T47D (cell line): ENCODE measurements at regions not wholly inside any gene's neighbourhood (a gene's known extent, or its start where the extent isn't known, plus 50 kb on each side); places are given as distances from the start of the nearest gene placed in this dataset.
A peak's percentile ranks its signal among the peaks of the same experiment; 100 is the strongest.

Experiments
- DNase-seq, 2 experiments: peaks; one replicate each; pipeline versions ENCODE4 v3.0.0 to v3.0.0-alpha.2; 2011 to 2012; ENCODE audit warnings: low read depth in 1 of 2, low spot score in 1 of 2
- JUND ChIP-seq: IDR thresholded peaks from 2 replicates; pipeline ENCODE4 v1.6.1; 2012; ENCODE audit warnings: low read depth
- in situ Hi-C: cut with HindIII; loops from 2 replicates; pipeline ENCODE4 v1.10.0; 2016; ENCODE audit warnings: low sequenced_read_pairs, low pct_unique_long_range_greater_than_20kb

DNA sequence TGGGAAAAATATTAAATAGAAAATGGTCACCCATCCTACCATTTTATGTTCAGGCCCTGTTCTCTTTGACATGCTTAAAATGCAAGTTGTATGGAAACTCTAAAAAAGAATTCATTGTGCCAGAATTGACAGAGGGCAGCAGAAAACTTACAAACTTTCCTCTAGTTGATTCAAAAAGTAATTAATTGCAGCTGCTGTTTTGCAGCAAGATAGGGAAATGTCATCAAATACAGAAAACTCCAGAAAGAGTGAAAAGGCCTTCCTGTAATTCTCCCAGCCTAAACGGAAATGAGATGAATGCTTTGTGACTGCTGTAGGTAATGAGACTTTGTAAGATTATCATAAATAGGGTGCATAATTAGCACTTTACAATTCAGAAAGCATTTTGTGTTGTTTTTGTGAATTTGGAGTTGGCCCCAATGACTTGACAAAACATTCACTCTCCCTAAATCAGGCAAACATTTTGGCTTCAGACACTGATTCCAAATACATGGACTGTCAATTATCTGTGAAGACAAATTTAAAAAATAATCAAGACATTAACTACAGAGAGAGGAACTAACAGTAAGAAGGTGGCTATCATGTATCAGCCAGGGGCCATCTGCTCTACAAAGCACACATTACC lies 861.8 kb downstream of the SQOR start:
- TF ChIP-seq JUND: no peak
- in situ Hi-C loops: no loop called here
- no peak for DNase-seq

DNA sequence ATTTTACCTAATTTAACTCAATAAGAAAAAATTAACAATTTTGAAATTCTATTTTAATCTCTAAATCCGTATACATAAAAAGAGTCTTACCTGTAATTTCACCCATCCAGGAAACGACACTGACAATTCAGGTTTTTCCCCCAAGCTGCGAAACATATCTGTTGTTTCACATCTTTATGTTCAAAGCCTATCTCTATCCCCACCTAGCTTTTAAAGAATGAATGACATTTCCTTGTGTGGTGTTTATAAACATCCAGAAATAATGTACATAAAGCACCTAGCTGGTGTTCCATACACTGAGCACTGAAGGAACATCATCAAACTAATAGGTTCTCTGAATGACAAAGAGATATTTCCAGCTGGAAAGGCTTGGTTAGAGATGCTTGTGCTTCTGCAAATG lies 867.8 kb downstream of the SQOR start:
- no peak for TF ChIP-seq JUND
- in situ Hi-C loops: no loop called here
- DNase-seq: peak in 1 of 2 experiments; percentile 55

DNA sequence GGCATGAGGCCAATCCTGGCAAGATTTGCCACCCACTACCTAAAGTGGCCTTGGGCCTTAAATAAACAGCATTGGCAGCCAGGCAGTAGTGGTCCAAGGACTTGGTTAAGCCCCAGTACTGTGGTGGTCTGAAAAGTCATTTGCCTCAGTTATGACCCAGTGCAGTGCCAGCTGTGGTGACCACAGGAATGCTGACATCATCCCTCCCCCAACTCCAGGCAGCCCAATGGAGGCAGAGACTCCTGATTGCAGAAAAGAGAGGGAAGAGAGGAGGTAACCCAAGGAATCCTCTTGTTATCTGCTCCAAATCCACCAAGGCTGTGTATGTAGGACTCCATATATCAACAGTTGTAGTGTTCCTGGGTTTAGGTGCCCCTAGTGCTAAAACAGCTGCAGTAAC lies 883.6 kb downstream of the SQOR start:
- no peak for TF ChIP-seq JUND
- no peak for DNase-seq

DNA sequence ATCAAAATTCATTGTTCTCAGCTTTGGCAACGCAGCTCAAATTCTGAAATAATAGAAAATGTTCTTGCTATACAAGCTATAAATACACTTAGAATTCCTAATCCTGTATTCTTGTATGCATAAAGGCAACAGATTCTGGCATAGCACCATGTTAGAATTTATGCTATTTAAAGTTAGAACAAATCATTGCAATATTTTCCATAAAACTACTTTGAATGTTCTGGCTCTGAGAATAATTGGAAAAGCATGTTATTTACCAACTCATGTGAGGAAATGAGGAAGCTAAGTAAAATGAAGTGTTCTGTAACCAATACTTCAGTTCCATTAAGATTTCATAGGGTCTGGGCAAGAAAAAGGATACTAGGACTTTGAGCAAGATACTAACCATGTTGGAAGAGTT lies 888.9 kb downstream of the SQOR start:
- no peak for DNase-seq
- TF ChIP-seq JUND: no peak
- in situ Hi-C loops: no loop called here

More for the DNA sequence above, 883.6 kb downstream of the SQOR start:
- in situ Hi-C loops: no loop called here

DNA sequence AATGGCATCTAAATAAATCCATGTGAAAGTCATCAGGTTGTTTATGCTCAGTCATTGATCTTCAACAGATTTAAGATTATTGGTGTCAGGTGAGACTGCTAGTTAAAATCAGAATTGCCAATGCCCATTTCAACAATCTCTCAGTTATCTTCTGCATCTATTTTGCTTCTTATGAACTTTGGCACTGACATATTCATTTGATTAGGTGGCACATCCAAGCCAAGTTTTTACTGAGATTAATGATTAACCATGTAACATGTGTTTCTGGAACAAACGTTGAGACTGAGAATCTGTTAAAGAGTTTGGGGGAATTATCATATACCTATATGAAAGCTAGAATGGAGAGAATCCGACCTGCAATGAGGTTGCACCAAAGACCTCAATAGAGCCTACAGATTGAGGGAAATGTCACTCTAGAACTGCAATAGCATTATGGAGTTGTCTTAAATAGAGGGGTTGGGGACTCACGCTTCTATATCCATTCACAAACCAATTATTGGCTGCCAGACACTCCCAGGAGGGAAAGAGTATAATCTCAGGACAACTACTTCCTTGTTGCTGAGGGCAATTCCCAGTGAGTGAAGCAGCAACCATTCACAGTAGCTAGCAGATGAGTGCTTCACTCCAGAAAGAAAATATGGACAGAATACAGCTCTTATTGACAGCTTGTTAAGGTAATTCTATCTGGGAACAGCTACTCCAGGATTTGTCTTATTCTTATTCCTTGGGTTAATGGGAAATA lies 891.3 kb downstream of the SQOR start:
- DNase-seq: no peak
- TF ChIP-seq JUND: peak; percentile 37; the same call in 1 of the 2 replicates
- in situ Hi-C loops: no loop called here

DNA sequence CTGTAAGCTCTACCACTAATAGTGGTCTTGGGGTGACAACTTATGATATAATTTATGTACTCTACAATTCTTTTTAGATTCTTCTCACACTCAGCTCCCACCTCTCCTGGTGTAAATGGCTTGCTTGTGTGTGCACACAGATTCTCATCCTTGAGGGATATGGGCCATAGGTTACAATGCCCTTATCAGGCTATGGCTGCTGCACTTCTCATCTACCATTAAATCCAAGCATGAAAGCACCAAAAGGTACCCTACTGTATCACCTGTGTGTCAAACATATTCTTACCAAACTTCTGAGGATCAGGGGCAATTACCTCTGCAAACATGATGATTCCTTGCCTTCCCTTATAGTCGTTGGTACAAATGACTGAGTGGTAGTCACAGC lies 891.9 kb downstream of the SQOR start:
- no peak for DNase-seq
- no peak for TF ChIP-seq JUND
- in situ Hi-C loops: no loop called here

DNA sequence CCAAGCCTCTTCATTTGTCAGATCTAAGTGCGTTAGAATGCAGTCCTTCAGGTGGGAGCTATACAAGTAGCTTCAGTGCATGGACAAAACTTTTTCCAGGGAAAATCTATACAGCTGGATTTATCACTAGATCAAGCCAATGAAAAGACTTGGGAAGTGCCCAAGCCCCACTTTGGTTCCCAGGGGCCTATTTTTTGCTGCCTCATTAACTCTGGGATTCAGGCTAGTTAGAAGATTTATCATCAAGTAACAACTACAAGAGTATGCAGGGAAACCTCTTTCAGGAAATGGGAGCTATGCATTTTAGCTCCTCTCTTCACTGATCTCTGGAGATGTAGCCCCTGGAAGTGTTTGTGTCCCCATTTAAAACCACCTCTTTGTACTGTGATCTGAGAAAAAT lies 908.8 kb downstream of the SQOR start:
- in situ Hi-C loops: no loop called here
- no peak for TF ChIP-seq JUND
- DNase-seq: no peak

DNA sequence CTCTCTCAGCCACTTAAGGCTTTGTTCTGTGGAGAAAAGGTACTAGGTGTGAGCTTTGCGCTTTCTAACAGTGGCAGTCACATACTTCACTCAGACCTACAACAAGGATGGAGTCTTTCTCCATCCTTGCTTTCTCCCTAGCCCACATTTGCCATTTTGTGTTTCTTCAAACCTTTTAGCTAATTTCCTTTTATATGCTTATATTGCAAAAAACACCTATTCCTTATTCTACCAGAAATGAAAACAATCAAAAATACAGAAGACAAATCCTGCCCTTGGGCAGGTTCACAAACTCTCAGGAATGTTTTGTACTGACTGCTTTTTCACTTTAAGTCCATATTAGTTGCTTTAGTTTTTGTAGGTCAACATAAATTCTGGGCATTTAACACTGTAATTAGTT lies 914.2 kb downstream of the SQOR start:
- no peak for TF ChIP-seq JUND
- no peak for DNase-seq
- in situ Hi-C loops: no loop called here

DNA sequence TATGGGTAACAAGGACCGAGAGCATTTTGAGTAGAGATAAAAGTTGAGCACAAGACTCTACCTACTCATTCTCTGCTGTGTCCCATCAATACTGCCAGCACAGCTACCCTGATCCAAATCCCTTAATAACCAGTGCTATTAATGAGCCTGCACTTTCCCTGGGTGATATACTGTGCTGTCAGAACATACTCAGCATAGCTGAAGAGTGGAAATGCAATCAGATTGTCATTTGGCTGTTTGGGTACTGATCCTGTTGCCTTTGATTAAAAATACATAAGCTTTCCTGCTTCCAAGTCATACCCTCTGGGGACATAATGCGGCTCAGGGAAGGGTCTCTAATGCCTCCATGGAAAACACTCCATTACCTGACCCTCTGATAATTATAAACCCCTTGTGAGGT lies 917.5 kb downstream of the SQOR start:
- in situ Hi-C loops: no loop called here
- no peak for DNase-seq
- no peak for TF ChIP-seq JUND

DNA sequence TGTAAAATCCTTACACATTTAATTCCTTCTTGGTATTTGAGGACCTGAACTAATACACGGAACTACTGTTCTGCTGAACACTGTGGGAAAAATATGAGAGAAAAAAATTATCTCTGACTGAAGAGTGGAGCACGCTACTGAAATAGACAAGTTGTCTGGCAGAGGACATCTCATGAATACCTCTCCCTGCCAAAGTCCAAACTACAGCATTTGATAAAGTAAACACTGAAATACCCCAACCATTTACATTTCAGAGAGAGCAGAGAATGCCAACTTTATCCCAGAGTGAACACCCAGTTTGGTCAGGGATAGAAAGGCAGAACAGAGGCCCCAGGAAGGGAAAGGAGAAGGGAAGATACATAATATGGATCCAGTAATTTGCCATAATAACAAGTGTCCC lies 920.7 kb downstream of the SQOR start:
- TF ChIP-seq JUND: no peak
- no peak for DNase-seq
- in situ Hi-C loops: no loop called here

DNA sequence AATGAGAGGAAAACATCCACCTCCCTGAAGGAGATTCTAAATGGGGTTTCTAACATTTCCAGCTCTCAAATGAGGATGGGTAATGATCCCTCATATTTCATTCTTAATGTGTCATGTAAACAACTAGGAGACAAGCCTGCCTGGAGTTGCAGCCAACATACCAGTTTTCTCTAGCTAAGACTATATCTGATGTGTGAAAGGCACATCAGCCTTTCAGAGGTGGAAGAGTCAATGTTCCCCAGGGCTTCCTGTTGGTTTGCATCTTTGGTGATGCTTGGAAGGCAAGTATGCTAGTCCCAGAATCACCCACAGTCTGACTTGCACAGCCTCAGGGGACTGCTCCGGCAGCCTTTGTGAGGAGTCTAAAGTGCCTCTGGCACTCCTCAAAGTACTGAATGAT lies 921.2 kb downstream of the SQOR start:
- TF ChIP-seq JUND: no peak
- DNase-seq: no peak
- in situ Hi-C loops: no loop called here

DNA sequence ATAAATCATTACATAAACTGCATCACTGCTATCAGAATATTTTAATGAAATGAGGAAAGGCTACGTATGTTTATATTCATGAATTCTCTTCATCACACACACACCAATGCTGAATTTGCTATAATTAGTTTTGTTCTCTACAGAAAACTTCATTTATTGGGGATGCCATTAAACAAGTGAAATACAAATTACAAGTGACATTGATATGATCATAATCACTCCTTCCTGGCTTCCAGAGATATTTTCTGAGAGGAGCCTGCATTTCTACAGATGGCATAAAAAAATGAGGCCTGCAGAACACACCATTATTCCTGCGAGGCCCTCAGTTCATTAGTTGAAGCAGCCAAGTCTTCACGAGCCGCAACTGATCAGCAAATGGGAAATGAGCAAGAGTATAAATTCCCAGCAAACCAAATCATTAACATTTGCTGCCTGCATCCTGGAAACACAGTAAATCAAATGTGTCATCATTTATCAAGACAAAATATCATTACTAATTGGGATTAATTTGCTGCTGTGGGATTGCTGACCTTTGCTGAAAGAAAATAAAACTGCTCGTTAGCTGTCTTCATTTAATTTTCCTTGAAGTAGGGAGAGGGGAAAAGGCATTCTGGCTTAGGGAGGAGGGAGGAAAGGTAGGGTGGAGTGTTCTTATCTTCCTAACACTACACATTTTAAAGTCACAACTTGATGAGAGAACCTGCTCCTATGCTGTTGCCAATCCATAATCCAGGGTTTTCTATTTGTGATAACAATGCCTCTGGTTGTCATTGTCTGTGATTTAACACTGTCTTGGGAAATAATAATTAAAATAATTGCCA lies 921.9 kb downstream of the SQOR start:
- no peak for DNase-seq
- TF ChIP-seq JUND: no peak
- in situ Hi-C loops: no loop called here

DNA sequence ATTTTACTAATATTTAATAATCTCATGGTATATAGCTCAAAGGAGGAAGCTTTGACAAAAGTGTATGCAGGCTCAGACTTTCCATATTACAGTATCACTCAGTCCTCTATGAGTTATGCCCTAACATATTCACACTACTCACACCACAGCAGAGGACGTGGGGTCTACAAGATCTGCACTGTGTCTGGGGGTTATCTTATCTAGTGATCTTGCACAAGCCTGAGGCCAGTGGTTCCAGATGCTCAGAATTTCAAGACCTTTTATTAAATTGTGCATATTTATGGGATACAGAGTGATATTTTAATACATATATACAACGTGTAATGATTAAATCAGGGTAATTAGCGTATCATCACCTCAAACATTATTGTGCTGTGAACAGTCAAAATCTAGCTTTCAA lies 933.1 kb downstream of the SQOR start:
- TF ChIP-seq JUND: no peak
- no peak for DNase-seq
- in situ Hi-C loops: no loop called here

DNA sequence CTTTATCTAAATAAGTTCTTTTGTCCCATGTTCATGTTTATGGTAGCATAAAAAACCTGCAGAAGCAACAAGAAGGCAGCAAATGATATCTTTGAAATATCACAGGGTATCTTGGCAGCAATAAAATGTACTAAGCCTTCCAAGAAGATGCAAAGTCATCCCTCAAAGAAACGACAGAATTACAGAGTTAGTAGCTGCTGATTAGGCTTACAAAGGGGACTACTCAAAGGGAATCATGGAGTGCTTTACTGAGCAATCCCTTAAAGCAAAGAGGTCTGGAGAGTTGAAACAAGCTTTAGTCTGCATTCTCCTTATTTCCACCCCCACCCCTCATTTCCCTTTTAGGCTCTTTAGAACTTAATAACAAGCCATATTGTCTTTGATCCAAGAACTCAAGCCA lies 935.0 kb downstream of the SQOR start:
- no peak for DNase-seq
- TF ChIP-seq JUND: no peak
- in situ Hi-C loops: no loop called here
